Activated CD4-positive, CD25-positive, alpha-beta regulatory T cell treated with anti-CD3 and anti-CD28 coated beads, Interleukin-2, amount 50 U/mL, for 16 hours (primary cell): ENCODE measurements at regions not wholly inside any gene's neighbourhood (a gene's known extent, or its start where the extent isn't known, plus 50 kb on each side); places are given as distances from the start of the nearest gene placed in this dataset.

ENCODE experiments used
- DNase-seq: peaks from one replicate; pipeline ENCODE4 v3.0.0-alpha.2; 2020; ENCODE audit warnings: low read depth, low spot score

- no peak for DNase-seq
Observed at GRCh38 chr1:239593527-239593926, 207.2 kb downstream of the CHRM3 start.

GRCh38 chr1:239600588-239600987 lies 214.2 kb downstream of the CHRM3 start:
- no peak for DNase-seq

GRCh38 chr1:239601108-239601507 lies 214.7 kb downstream of the CHRM3 start:
- no peak for DNase-seq

- DNase-seq, result no peak
Observed at GRCh38 chr1:239603530-239603929, 217.2 kb downstream of the CHRM3 start.

GRCh38 chr1:239606850-239607400 lies 220.6 kb downstream of the CHRM3 start:
- DNase-seq, result no peak

GRCh38 chr1:239608469-239608868 lies 222.1 kb downstream of the CHRM3 start:
- DNase-seq, result no peak

GRCh38 chr1:239612379-239612778 lies 226.0 kb downstream of the CHRM3 start:
- DNase-seq, result no peak

GRCh38 chr1:239616673-239617072 lies 230.3 kb downstream of the CHRM3 start:
- DNase-seq, result no peak

GRCh38 chr1:239617259-239617658 lies 230.9 kb downstream of the CHRM3 start:
- no peak for DNase-seq

GRCh38 chr1:239617731-239618130 lies 231.4 kb downstream of the CHRM3 start:
- DNase-seq, result no peak

- no peak for DNase-seq
Observed at GRCh38 chr1:239619190-239619589, 232.8 kb downstream of the CHRM3 start.

GRCh38 chr1:239630767-239631166 lies 244.4 kb downstream of the CHRM3 start:
- DNase-seq, result no peak

GRCh38 chr1:239633432-239633831 lies 247.1 kb downstream of the CHRM3 start:
- DNase-seq, result no peak

- DNase-seq, result no peak
Observed at GRCh38 chr1:239635276-239635675, 248.9 kb downstream of the CHRM3 start.

GRCh38 chr1:239636347-239636746 lies 250.0 kb downstream of the CHRM3 start:
- no peak for DNase-seq

GRCh38 chr1:239644604-239645003 lies 258.2 kb downstream of the CHRM3 start:
- DNase-seq, result no peak

- no peak for DNase-seq
Observed at GRCh38 chr1:239647045-239647444, 260.7 kb downstream of the CHRM3 start.

- DNase-seq, result no peak
Observed at GRCh38 chr1:239647964-239648632, 261.7 kb downstream of the CHRM3 start.

GRCh38 chr1:239655023-239655422 lies 268.7 kb downstream of the CHRM3 start:
- no peak for DNase-seq

- DNase-seq, result no peak
Observed at GRCh38 chr1:239657291-239657690, 270.9 kb downstream of the CHRM3 start.

GRCh38 chr1:239662950-239663349 lies 276.6 kb downstream of the CHRM3 start:
- no peak for DNase-seq

GRCh38 chr1:239672256-239672655 lies 285.9 kb downstream of the CHRM3 start:
- DNase-seq, result no peak

GRCh38 chr1:239675735-239676134 lies 289.4 kb downstream of the CHRM3 start:
- DNase-seq, result no peak
